ENCODE measurements at regions not wholly inside any gene's neighbourhood (a gene's known extent, or its start where the extent isn't known, plus 50 kb on each side); places are given as distances from the start of the nearest gene placed in this dataset.

DNA sequence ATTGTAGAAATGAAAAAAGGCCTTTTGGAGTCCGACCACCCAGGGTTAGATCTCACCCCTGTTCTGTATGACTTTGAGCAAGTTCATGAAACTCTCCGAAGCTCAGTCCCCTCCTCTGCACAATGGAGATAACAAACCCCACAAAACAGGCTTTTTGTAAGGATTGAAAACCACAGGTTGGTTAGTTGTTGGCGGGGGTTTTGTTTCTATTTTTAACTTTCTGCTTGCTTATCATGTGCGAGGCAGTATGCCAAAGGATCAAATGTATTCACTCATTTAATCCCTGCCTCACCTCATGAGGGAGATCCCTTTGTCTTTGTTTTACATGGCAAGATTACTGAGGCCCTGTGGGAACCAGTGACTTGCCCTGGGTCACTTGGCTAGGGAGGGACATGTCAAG, 539.1 kb downstream of the CDK5RAP2 start:
- no peaks in the 10 kb centered on the region for H3K9me3 ChIP-seq (ENCODE audit: control insufficient read depth in 2 of 2, insufficient read depth in 1 of 2, low read depth in 1 of 2, low read length in 1 of 2)
- H3K4me3 ChIP-seq (ENCODE audit: low read depth in 1 of 3, low read length in 3 of 3) = no peak overlapping the region
- H3K27ac ChIP-seq (ENCODE audit: low read depth in 1 of 3, low read length in 2 of 3) = no peak overlapping the region
- WGBS, 3 donors = 50 to 65% (median 54%) methylated on average over 4 of the region's 4 CpGs
- FAIRE-seq (no peak), DNase-seq (no peak)
- H3K4me1 ChIP-seq (ENCODE audit: control insufficient read depth in 3 of 3, insufficient read depth in 2 of 3, low read depth in 1 of 3, low read length in 2 of 3) = no peaks in the 10 kb centered on the region
- no peaks in the 10 kb centered on the region for H3K36me3 ChIP-seq (ENCODE audit: control insufficient read depth in 3 of 3, insufficient read depth in 2 of 3, low read depth in 1 of 3, low read length in 3 of 3)
- no peaks in the 10 kb centered on the region for H3K27me3 ChIP-seq (ENCODE audit: control insufficient read depth in 3 of 3, insufficient read depth in 3 of 3, low read length in 3 of 3)

DNA sequence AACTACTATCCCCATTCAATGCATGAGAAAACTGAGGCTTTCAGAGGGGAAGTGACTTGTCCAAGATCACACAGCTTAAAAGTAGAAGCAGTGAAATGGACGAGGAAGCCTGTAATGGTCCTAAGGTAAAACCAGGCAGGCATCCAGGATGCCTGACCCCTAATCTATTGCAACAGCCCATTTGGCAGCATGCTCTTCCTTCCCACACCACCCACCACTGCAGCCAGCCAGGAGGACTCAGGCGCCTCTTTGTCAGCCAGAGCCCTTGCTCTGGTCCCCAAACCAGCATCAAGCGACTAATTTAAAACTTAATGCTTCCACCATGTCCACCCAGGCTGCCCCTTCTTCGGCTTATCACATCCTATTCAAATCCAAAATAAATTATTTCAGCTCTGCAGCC, 541.6 kb downstream of the CDK5RAP2 start:
- H3K4me3 ChIP-seq (ENCODE audit: low read depth in 1 of 3, low read length in 3 of 3) = no peak overlapping the region
- H3K9me3 ChIP-seq (ENCODE audit: control insufficient read depth in 2 of 2, insufficient read depth in 1 of 2, low read depth in 1 of 2, low read length in 1 of 2) = no peaks in the 10 kb centered on the region
- 66 to 78% (median 70%) methylated on average over 4 of the region's 4 CpGs for WGBS, 3 donors
- no peaks in the 10 kb centered on the region for H3K27me3 ChIP-seq (ENCODE audit: control insufficient read depth in 3 of 3, insufficient read depth in 3 of 3, low read length in 3 of 3)
- H3K4me1 ChIP-seq (ENCODE audit: control insufficient read depth in 3 of 3, insufficient read depth in 2 of 3, low read depth in 1 of 3, low read length in 2 of 3) = no peaks in the 10 kb centered on the region
- H3K36me3 ChIP-seq (ENCODE audit: control insufficient read depth in 3 of 3, insufficient read depth in 2 of 3, low read depth in 1 of 3, low read length in 3 of 3) = no peaks in the 10 kb centered on the region
- FAIRE-seq (no peak), DNase-seq (no peak)
- no peak overlapping the region for H3K27ac ChIP-seq (ENCODE audit: low read depth in 1 of 3, low read length in 2 of 3)

DNA sequence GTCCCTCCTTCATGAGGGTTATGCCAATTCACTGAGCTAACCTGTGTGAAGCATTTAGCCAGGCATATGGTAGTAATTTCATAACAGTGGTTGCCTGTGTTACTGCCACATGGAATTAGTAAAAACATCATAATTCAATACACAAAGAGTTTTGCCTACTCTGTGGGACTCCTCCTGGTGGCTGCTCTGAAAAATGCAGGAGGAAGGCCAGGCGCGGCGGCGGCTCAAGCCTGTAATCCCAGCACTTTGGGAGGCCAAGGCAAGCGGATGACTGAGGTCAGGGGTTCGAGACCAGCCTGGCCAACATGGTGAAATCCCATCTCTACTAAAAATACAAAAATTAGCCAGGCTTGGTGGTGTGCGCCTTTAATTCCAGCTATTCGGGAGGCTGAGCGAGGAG, 547.3 kb downstream of the CDK5RAP2 start:
- Histone ChIP-seq H3K36me3 (ENCODE audit: control insufficient read depth in 3 of 3, insufficient read depth in 2 of 3, low read depth in 1 of 3, low read length in 3 of 3) (no peaks in the 10 kb centered on the region), H3K27ac (ENCODE audit: low read depth in 1 of 3, low read length in 2 of 3) (no peak overlapping the region), H3K4me1 (ENCODE audit: control insufficient read depth in 3 of 3, insufficient read depth in 2 of 3, low read depth in 1 of 3, low read length in 2 of 3) (no peaks in the 10 kb centered on the region), H3K4me3 (ENCODE audit: low read depth in 1 of 3, low read length in 3 of 3) (no peak overlapping the region), H3K9me3 (ENCODE audit: control insufficient read depth in 2 of 2, insufficient read depth in 1 of 2, low read depth in 1 of 2, low read length in 1 of 2) (no peaks in the 10 kb centered on the region), H3K27me3 (ENCODE audit: control insufficient read depth in 3 of 3, insufficient read depth in 3 of 3, low read length in 3 of 3) (no peaks in the 10 kb centered on the region)
- no peak for FAIRE-seq
- WGBS, 3 donors = 92 to 96% (median 95%) methylated on average over 9 of the region's 9 CpGs
- no peak for DNase-seq

DNA sequence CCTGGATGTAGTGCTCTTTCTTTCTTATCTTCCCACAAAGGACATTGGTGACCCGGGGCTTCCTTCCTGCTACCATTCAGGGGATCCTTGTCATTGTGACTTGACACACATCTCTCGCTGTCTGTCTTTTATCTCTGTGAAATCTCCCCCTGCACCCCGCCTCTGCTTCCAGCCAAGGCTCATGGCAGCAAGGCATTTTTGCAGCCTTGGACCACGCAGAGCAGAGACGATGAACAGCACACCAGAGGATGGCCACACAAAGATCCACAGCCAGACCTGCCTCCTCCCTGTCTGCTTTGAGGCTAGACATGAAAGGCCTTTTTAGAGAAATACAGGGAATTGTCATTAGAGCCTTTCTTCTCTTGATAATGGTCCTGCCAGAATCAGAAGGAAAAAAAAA, 549.1 kb downstream of the CDK5RAP2 start:
- no peaks in the 10 kb centered on the region for H3K36me3 ChIP-seq (ENCODE audit: control insufficient read depth in 3 of 3, insufficient read depth in 2 of 3, low read depth in 1 of 3, low read length in 3 of 3)
- WGBS, 3 donors = 33 to 64% (median 60%) methylated on average over 5 of the region's 5 CpGs
- H3K27me3 ChIP-seq (ENCODE audit: control insufficient read depth in 3 of 3, insufficient read depth in 3 of 3, low read length in 3 of 3) = no peaks in the 10 kb centered on the region
- H3K4me1 ChIP-seq (ENCODE audit: control insufficient read depth in 3 of 3, insufficient read depth in 2 of 3, low read depth in 1 of 3, low read length in 2 of 3) = no peaks in the 10 kb centered on the region
- no peak overlapping the region for H3K4me3 ChIP-seq (ENCODE audit: low read depth in 1 of 3, low read length in 3 of 3)
- H3K9me3 ChIP-seq (ENCODE audit: control insufficient read depth in 2 of 2, insufficient read depth in 1 of 2, low read depth in 1 of 2, low read length in 1 of 2) = no peaks in the 10 kb centered on the region
- DNase-seq (no peak), FAIRE-seq (no peak)
- H3K27ac ChIP-seq (ENCODE audit: low read depth in 1 of 3, low read length in 2 of 3) = no peak overlapping the region

DNA sequence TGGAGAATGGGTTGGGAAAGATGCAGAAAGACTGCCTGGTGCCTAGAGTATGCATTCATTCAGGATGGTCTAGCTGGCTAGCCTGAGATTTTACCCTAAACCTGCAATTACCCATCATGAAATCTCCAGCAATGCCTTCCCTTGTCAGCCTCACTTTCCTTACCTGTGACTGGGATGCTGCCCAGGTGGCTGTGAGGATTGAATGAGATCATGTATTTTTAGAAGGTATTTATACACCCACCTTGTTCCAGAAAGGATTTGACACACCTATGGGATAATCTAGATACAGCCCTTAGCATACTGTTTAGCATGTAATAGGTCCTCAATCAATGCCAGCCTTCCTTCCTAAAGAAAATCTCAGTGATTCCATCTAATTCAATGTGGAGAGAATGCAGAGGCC, 561.4 kb downstream of the CDK5RAP2 start:
- Histone ChIP-seq H3K4me3 (ENCODE audit: low read depth in 1 of 3, low read length in 3 of 3) (no peak overlapping the region), H3K27ac (ENCODE audit: low read depth in 1 of 3, low read length in 2 of 3) (no peak overlapping the region), H3K36me3 (ENCODE audit: control insufficient read depth in 3 of 3, insufficient read depth in 2 of 3, low read depth in 1 of 3, low read length in 3 of 3) (no peaks in the 10 kb centered on the region), H3K9me3 (ENCODE audit: control insufficient read depth in 2 of 2, insufficient read depth in 1 of 2, low read depth in 1 of 2, low read length in 1 of 2) (no peaks in the 10 kb centered on the region), H3K4me1 (ENCODE audit: control insufficient read depth in 3 of 3, insufficient read depth in 2 of 3, low read depth in 1 of 3, low read length in 2 of 3) (no peaks in the 10 kb centered on the region), H3K27me3 (ENCODE audit: control insufficient read depth in 3 of 3, insufficient read depth in 3 of 3, low read length in 3 of 3) (no peaks in the 10 kb centered on the region)
- FAIRE-seq = no peak
- no peak for DNase-seq

DNA sequence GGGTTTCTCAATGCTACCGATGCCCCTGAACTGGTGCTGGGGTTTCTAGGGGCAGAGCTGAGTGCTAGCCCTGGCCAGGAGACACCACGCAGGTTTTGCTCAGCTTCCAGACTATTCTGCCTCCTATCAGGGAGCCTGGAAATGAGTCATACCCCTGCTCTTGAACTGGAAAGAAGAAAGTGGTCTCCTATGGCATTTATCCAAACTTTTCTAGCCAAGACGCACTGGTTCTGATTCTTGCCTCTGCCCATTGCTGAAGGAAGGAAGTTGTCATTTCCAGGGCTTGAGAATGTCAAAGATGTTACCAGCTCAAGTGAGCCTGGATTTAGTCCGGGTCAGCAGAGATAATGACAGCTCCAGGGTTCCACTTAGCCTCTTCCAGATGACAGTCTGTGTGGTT, 561.9 kb downstream of the CDK5RAP2 start:
- 67 to 76% (median 73%) methylated on average over 4 of the region's 4 CpGs for WGBS, 3 donors
- FAIRE-seq = no peak
- Histone ChIP-seq H3K4me3 (ENCODE audit: low read depth in 1 of 3, low read length in 3 of 3) (no peak overlapping the region), H3K36me3 (ENCODE audit: control insufficient read depth in 3 of 3, insufficient read depth in 2 of 3, low read depth in 1 of 3, low read length in 3 of 3) (no peaks in the 10 kb centered on the region), H3K27ac (ENCODE audit: low read depth in 1 of 3, low read length in 2 of 3) (no peak overlapping the region), H3K27me3 (ENCODE audit: control insufficient read depth in 3 of 3, insufficient read depth in 3 of 3, low read length in 3 of 3) (no peaks in the 10 kb centered on the region), H3K4me1 (ENCODE audit: control insufficient read depth in 3 of 3, insufficient read depth in 2 of 3, low read depth in 1 of 3, low read length in 2 of 3) (no peaks in the 10 kb centered on the region), H3K9me3 (ENCODE audit: control insufficient read depth in 2 of 2, insufficient read depth in 1 of 2, low read depth in 1 of 2, low read length in 1 of 2) (no peaks in the 10 kb centered on the region)
- DNase-seq = no peak

DNA sequence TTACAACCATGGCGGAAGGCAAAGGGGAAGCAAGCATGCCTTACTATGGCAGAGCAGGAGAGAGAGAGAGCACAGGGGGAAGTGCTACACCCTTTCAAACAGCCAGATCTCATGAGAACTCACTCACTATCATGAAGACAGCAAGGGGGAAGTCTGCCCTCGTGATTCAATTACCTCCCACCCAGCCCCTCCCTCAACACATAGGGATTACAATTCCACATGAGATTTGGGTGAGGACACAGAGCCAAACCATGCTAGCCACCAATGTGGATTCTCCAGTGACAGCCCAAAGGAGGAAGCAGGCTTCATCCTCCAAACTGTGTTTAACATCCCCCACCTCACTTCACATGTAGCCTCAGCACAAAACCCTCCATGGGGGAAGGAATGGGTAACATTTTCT, 563.7 kb downstream of the CDK5RAP2 start:
- no peak overlapping the region for H3K27ac ChIP-seq (ENCODE audit: low read depth in 1 of 3, low read length in 2 of 3)
- H3K4me1 ChIP-seq (ENCODE audit: control insufficient read depth in 3 of 3, insufficient read depth in 2 of 3, low read depth in 1 of 3, low read length in 2 of 3) = no peaks in the 10 kb centered on the region
- H3K27me3 ChIP-seq (ENCODE audit: control insufficient read depth in 3 of 3, insufficient read depth in 3 of 3, low read length in 3 of 3) = no peaks in the 10 kb centered on the region
- WGBS, 3 donors = 26 to 38% (median 37%) methylated on average over 2 of the region's 2 CpGs
- FAIRE-seq (no peak), DNase-seq (no peak)
- no peaks in the 10 kb centered on the region for H3K9me3 ChIP-seq (ENCODE audit: control insufficient read depth in 2 of 2, insufficient read depth in 1 of 2, low read depth in 1 of 2, low read length in 1 of 2)
- H3K36me3 ChIP-seq (ENCODE audit: control insufficient read depth in 3 of 3, insufficient read depth in 2 of 3, low read depth in 1 of 3, low read length in 3 of 3) = no peaks in the 10 kb centered on the region
- no peak overlapping the region for H3K4me3 ChIP-seq (ENCODE audit: low read depth in 1 of 3, low read length in 3 of 3)

DNA sequence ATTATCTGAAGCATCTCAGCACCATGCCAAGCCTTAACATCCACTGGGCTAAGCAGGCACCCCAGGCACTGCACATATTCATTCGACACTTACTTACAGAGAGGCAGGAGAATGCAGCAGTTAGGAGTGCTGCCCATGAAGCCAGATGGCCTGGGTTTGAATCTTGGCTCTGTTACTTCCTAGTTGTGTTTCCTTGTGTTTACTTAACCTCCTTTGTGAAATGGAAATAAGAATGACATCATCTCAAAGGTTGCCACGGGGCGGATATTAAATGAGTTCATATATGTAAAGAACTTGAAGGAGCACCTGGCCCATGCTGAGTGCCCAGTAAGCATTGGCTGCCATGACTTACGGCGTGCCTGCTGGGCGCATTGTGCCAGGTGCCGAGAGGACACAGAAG, 565.2 kb downstream of the CDK5RAP2 start:
- DNase-seq (no peak), FAIRE-seq (no peak)
- 75 to 87% (median 82%) methylated on average over 7 of the region's 7 CpGs for WGBS, 3 donors

DNA sequence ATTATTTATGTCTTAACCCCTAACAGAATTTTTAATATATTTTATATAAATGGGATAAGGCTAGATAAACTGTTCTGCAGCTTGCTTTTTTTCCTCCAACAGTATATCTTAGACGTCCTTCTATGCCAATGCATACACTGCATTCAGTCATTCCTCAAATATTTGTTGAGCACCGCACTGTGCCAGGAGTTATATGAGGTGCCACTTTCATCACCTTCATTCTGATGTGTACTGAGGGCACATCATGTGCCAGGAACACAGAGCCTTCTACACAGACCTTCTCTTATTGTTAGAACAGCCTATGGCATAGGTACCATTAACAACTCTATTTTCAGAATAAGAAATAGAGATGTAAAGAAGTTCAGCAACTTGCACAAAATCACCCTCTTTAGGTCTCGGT, 570.1 kb downstream of the CDK5RAP2 start:
- H3K27me3 ChIP-seq (ENCODE audit: control insufficient read depth in 3 of 3, insufficient read depth in 3 of 3, low read length in 3 of 3) = no peaks in the 10 kb centered on the region
- H3K4me1 ChIP-seq (ENCODE audit: control insufficient read depth in 3 of 3, insufficient read depth in 2 of 3, low read depth in 1 of 3, low read length in 2 of 3) = no peaks in the 10 kb centered on the region
- no peaks in the 10 kb centered on the region for H3K9me3 ChIP-seq (ENCODE audit: control insufficient read depth in 2 of 2, insufficient read depth in 1 of 2, low read depth in 1 of 2, low read length in 1 of 2)
- DNase-seq (no peak), FAIRE-seq (no peak)
- H3K4me3 ChIP-seq (ENCODE audit: low read depth in 1 of 3, low read length in 3 of 3) = no peak overlapping the region
- 50 to 66% (median 53%) methylated on average over 3 of the region's 3 CpGs for WGBS, 3 donors
- no peaks in the 10 kb centered on the region for H3K36me3 ChIP-seq (ENCODE audit: control insufficient read depth in 3 of 3, insufficient read depth in 2 of 3, low read depth in 1 of 3, low read length in 3 of 3)
- H3K27ac ChIP-seq (ENCODE audit: low read depth in 1 of 3, low read length in 2 of 3) = no peak overlapping the region

More for the DNA sequence above, 565.2 kb downstream of the CDK5RAP2 start:
- Histone ChIP-seq H3K9me3 (ENCODE audit: control insufficient read depth in 2 of 2, insufficient read depth in 1 of 2, low read depth in 1 of 2, low read length in 1 of 2) (no peaks in the 10 kb centered on the region), H3K4me3 (ENCODE audit: low read depth in 1 of 3, low read length in 3 of 3) (no peak overlapping the region), H3K36me3 (ENCODE audit: control insufficient read depth in 3 of 3, insufficient read depth in 2 of 3, low read depth in 1 of 3, low read length in 3 of 3) (no peaks in the 10 kb centered on the region), H3K4me1 (ENCODE audit: control insufficient read depth in 3 of 3, insufficient read depth in 2 of 3, low read depth in 1 of 3, low read length in 2 of 3) (no peaks in the 10 kb centered on the region), H3K27ac (ENCODE audit: low read depth in 1 of 3, low read length in 2 of 3) (no peak overlapping the region), H3K27me3 (ENCODE audit: control insufficient read depth in 3 of 3, insufficient read depth in 3 of 3, low read length in 3 of 3) (no peaks in the 10 kb centered on the region)

Data from small intestine (tissue), 7 donors.